ENCODE measurements at regions not wholly inside any gene's neighbourhood (a gene's known extent, or its start where the extent isn't known, plus 50 kb on each side); places are given as distances from the start of the nearest gene placed in this dataset.
"Not testable (repeated sequence)": the region's sequence is repeated elsewhere in the genome, so short reads cannot be mapped to it uniquely, and the experiment has no call there.

DNA sequence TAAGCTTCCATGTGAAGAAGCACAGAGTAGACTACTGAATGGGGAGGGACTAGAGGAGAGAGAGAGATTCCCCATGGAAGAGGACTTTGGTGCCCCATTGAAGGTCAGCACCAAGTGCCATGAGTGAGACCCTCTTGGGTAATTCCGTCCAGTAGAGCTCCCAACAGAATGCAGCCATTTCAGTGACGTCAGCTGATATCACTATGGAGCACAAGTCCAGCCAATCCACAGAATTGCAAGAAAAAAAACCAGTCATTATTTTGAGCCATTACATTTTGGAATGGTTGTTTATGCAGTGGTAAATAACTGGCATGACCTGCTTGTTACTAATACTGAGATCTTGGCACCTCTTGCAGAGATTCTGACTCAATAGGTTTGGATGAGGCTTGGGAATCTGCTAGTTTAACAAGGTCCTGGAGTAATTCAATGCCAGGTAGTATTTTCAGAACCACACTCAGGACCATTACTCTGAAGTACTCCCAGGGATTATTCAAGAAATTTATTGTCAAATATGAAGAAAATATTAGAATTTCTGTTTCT lies 52.6 kb upstream of the SP8 start:
- no peak for DNase-seq

DNA sequence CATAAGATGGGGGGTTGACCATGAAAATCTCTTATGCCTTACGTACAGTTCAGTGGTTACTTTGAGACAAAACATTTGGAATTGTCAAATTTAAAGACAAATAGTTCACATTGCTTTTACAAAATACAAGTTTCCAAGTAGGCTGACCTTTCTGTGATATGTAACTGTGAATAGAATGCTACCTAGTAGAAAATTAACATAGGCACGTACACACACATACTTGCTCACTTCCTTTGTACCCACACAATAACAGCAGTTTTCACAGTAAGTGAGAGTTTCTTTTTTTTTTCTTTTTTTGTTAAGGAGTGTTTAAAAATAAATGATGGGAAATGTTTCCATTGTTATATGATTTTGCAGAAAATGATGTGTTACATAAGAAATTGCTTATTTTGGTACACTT lies 53.3 kb upstream of the SP8 start:
- no peak for DNase-seq

DNA sequence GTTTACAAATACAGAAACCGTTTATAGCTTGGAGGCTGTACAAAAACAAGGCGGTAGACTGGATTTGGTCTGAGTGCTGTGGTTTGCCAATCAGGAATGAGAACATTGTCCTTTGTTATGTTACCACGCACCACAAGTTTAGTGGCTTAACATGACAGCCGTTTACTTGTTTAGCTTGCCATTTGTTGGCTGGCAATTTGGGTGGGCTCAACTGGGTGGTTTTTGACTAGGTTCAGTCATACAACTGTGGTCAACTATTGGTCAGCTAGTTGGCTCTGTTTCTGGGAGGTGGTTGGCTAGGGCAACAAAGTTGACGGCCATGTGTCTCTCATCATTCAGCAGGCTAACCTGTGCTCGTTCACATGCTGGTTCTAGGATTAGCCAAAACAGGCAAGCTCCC lies 60.1 kb upstream of the SP8 start:
- DNase-seq: no peak

DNA sequence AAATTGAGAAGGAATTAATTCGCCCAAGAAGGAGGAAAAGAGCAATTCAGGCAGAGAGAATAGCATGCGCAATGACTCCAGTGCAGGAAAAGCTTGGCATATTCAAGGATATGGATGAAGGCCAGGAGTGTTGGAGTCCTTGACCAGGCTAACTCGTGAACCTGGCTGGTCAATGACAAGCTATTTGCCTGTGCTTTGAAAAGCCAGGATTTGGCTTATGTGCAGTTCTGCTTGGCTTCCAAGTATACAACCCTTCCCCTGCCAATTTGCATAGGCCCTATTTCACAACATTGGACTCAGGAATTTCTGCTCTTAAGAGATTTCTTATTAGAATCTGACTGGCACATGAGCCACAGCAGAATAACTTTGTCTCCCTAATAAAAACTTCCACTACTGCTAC lies 72.3 kb upstream of the SP8 start:
- no peak for DNase-seq

DNA sequence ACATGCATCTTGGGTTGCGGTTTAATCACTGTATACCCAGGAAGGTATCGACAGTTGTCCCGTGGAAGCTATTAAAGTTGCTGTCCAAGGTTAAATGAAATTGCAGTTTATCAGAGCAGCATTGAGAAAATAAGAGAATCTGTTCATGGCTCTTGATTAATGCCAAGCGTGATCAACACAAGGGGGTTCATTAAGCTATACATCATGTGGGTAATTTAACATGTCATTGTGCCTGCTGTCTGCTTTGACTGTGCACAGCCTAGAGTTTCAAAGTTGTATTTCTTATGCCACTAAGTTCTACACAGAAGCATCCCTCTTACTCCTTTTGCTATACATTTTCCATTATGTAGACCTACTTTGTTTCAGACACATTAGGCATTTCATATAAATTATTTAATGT lies 74.8 kb upstream of the SP8 start:
- DNase-seq: no peak

DNA sequence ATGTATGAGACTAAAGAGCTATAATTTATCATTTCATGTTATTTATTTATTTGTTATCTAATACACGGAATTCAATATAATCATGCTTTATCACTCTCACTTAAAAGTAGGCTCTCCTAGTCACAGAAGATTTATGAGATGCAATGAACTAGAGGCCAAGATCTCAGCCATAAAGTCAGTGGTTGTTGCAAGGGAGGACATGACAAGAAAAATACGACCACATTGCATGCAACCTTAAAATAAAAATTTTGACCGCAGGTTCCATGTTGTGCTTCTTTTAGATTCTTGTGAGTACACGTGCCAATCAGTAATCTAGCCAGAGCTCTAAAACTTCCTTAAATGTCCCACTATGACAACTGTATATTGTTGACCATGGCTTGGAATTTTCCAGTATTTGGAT lies 75.9 kb upstream of the SP8 start:
- no peak for DNase-seq

DNA sequence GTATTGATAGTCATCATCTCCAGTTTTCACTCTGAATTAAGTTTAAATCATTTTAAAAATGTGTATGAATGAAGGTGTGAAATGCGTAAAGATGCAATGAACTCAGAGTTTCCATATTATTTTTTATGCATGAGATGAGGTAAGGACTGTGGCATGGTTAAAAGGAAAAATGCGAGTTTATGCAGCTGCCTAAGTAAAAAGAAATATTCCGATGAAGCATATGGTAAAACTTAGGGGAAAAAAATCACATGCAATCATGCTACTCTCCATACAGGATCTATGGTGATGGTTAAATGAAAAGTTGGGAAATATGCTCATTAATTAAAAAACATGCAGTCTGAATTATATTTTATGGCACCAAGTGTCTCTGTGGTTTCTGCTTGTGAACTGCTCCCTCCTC lies 77.5 kb upstream of the SP8 start:
- DNase-seq: no peak

DNA sequence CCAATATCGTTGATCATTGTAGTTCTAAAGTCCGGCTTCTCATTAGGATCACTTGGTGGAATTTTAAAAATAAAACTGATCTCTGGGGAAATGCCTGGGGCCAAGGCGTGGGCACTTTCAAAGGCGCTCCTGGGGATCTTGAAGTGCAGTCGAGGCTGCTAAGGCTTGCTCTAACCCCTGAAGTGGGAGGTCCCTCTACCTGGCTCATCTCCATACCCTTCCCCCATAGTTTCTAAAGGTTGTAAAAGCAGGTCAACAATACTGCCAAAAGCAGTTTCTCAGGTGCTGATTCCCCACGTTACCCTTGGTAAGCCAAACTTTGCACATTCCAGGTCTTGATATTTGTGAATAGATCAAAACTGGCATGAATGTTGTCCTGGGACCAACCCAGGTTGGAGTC lies 79.0 kb upstream of the SP8 start:
- no peak for DNase-seq

DNA sequence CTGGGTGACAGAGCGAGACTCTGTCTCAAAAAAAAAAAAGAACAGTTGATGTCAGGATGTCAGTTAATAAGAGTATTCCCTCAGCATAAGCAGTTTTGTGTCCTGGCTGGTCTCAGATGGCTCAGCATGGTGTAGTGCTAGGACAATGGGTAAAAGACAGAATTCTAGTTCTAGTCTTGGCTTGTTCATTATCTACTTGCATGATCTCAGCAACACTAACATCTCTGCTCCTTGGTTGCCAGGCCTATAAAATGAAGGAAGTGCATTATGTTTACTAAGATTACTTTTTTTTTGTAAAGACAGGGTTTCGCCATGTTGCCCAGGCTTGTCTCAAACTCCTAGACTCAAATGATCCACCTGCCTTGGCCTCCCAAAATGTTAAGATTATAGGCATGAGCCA lies 84.3 kb upstream of the SP8 start:
- no peak for DNase-seq

DNA sequence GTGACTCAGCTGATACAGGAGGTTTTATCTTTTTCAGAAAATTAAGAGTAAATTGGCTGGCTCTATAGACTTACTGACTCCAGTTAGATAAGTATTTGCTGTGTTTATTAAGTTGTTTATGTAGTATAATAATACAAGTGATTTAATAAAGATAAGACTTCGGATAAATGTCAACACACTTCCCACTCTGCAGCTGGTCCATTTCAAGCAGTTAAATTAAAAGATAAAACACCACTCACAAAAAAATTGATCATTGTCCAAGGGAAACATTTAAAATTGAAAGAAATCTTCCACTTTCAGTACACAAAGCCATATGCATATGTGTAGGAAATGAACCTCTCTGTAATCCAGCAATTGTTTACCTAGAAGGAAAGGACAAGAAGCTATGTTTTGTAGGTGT lies 106.1 kb upstream of the SP8 start:
- DNase-seq: no peak

DNA sequence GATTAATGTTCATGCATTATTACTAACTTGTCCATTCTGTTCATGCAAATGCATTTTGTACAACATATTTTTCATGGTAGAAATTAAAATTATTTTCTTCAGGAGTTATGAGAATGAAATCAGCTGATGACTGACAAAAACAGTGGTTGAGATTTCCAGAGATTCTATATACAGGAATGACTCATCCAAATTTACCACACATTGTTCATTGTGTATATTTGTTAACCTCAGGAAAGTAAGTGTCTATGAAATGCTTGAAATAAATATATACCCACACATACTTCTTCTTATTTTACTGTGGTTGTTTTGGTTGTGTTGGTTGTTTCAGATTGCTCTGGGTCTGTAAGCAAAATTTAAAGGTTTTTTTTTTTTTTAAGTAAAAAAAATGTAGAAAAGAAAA lies 108.1 kb upstream of the SP8 start:
- DNase-seq: no peak

DNA sequence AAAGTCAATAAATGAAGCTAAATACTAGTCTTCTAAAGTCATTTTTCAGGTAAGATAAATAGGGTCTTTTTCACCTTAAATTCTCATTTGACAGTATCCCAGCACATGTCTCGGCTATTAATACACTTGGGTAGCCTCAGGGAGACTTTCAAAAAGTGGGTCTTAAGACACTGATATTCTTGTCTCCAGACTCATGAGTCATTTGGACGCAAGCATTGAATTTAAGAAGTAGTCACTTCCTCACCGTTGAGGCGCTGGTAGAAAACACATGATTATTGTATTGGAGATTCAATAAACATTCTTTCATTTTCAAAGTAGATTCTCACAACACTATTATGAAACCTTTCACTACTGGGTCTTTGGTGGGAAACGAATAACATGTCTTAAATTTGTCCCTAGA lies 108.9 kb upstream of the SP8 start:
- no peak for DNase-seq

DNA sequence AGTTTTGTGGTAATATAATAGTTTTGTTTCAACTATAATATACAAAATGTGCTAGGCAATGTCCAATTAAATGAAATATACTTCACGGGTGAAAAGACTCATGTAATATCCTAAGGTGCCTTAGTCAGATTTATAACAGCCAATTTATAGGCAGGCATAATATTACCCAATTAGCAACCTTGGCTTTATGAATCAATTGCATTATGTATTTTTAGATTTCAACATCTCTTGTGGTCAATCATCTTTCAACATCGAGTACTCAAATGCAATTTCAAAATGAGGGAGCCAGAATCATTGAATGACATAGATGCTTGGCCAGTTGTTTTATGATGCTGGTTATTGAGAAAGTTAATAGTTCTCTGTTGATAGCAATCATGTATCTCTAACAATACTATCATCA lies 110.3 kb upstream of the SP8 start:
- DNase-seq: no peak

DNA sequence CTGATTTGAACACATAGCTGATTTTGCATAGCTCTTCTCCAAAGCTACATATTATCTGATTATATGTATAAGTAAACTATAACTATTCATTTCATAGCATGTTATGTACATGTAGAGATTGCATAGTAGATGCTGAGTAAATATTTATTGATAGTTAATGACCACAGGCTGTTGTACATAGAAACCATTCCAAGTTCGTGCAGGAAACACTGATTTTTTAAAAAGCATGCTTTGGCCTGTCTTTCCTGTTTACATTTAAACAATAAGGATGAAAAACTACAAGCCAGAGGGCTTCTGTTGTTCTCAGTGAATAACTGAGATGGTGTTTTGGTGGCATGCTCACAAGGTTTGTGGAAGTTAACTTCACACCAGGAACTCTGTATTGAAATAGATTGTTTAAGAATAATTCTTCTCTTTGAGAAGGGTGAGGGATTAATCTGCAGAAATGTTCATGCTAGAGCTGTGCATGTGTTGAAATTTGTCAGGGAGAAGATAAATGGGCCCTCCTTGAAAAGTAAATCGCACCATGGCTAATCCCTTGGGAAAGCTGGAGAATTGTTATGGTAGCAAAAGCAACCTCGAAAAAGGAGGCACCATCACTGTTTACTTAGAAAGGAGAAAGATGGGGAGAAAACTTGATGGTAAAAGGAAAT lies 120.2 kb upstream of the SP8 start:
- no peak for DNase-seq

DNA sequence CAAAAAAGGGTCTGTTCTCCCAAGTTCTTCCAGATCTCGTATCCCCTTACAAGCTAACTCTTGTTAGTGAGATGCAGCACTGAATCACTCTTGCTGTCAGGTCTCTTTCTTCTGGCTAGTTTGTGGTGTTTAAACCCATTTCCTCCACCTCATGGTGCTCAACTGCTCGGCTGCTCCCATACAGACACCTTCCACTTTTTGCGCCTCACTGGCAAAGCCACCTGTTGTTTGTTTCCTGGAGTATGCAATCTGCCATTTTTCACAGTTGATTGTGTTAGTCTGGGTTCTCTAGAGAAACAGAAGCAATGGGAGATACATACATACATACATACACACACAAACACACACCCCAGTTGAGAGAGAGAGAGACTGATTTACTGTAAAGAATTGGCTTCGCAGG lies 124.4 kb upstream of the SP8 start:
- no peak for DNase-seq

DNA sequence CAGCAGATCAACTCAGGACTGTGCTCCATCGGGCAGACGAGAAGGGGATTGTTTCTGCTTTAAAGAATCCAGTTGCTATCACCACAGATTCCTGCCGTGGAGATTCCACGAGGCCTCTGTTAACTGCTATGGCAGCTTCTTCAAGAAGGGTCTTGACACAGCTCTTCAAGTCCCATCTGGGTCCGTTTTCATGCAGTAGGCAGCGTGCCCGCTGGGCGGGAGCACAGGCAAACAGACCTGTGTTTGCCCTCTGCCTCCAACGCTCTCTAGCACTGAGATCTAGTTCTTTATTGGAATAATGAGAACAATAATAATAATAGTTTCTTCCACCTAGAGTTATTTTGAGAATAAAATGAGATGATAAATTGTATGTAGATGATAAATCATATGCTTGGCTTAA lies 127.2 kb upstream of the SP8 start:
- no peak for DNase-seq

DNA sequence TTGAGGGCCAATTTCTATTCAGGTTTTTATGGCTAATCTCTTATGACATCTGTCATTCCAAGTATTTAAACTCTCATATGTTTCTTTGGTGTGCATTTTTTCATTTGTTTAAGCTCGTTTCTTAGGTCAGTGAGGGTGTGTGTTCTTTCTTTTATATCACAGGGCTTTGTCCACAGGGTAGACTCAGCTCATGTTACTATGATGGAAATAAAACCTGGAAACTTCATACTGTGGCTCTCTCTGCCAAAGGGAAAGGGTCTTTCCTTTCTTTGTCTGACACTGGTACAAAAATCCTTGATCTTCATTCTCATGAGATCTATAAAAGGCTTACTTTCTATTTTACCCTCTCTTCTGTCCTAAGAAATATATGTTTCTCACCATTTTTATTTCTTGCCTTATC lies 129.6 kb upstream of the SP8 start:
- no peak for DNase-seq

DNA sequence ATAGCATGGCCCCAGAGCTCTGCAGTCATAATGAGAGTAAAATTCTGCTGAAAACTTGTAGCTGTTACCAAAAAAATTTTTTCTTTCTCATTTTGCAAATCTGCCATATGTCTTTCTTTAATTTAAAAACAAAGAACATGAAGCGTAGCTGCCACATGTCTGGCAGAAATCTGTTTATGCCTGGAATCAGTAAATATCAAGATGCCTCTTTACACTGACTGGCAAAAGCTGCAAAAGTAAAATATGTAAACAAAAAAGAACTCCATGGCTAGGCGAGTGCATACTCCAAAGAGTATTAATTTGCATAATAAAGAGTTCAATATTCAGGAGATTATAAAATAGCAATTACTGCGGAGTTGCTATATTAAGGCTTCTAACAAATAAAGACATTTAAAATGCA lies 130.9 kb upstream of the SP8 start:
- DNase-seq: no peak

DNA sequence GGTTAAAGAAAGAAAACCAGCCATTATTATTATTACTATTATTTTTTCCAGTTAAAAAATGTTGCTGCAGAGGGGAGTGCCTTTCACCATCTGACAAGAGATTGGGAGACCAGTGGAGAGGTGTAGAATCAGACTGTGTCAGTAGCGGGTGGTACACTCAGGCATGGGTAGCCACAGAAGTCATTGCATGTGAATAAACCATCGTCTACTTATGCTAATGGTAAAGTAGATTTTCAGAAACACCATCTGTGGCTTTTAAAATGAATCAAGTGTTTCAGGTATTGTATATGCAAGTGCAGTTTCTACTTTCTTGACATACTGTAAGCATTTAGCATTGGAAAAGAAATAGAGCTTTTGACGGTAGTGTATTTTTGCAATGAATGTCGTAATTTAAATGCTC lies 131.5 kb upstream of the SP8 start:
- DNase-seq: no peak

DNA sequence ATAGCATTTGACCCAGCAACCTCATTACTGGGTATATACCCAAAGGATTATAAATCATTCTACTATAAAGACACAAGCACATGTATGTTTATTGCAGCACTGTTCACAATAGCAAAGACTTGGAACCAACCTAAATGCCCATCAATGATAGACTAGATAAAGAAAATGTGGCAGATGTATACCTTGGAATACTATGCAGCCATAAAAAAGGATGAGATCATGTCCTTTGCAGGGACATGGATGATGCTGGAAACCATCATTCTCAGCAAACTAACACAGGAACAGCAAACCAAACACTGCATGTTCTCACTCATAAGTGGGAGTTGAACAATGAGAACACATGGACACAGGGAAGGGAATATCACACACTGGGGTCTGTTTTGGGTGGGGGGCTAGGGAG lies 140.5 kb upstream of the SP8 start:
- DNase-seq: not testable (repeated sequence)

DNA sequence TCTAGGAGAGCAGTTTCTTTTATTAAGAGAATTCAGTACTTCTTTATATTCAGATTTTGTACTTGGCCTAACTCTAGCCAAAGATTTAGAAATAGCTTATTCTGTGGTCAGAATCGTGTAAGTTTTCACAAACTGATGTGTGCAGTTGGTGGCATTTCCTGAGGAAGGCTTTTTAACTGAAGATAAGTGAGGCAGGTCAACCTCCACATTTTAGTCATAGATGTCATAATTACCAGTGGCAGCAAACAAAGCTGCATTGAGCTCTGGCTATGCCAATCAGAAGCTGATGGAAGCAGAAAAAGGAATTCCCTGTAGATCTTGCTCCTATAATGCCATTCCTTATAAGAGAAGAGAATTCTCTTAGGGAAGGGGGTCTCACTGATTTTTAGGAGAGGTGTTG lies 141.3 kb upstream of the SP8 start:
- no peak for DNase-seq

DNA sequence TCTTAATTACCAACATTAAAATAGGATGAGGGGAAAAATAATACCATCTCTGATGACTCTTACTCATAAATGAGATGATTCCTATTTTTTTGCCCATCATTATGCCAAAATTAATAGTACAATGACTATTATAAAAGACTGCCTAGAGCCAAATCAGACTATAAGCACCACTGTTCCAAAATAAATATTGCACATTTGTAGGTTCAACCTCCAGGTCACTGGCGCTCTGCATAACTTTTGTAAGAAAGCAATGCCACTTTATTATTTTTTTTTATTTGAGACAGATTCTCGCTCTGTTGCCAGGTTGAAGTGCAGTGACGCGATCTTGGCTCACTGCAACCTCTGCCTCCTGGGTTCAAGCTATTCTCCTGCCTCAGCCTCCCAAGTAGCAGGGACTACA lies 142.5 kb upstream of the SP8 start:
- no peak for DNase-seq

DNA sequence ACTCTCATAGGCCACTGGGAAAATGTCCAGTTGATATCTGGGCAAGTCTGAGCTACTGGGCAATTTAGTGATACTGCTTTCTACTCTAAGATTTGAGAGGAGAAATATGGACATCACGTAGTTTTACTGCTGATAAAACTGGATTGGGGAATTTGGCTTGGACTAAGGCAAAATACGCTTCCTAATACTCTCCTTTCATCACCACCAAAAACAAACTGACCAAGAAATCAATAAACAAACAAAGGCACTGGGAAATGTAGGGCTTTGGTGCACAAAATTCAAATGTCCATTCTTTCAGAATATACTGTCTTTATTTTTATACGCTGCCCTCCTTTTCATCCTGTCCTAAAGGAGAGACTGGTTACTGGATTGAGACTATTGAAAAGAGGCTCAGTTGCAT lies 145.1 kb upstream of the SP8 start:
- no peak for DNase-seq

DNA sequence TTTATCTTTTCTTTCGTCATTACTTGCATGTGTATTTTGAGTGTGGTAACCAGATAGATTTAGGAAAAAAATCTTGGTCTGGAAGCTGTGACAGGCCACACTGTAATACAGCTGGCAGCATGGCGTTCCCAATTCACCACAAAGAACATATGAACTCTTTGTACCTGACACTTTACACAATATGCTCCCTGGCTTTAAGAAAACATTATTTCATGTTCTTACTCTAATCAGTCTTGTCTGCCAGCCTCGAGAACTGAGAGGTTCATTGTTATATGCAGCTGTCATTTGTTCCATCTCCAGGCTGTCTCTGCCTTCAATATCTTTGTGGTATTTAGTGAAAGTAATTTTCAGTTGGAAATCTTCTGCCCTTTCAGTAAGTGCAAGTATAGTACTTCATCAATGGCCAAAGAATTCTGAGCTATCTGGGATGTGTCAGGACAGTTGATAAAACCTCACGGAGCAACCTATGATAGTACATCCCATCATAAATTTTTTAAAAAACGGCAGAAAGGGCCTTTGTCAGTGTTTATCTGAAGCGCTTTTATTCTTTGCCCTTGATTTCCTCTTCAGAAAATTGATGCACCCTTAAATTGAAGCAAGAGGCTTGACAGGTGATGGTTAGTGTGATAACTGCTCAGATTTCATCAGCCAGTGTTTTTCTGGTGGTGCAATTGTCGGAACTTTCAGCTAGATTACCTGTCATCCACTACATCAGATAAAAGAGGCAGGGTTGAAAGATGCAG lies 146.3 kb upstream of the SP8 start:
- no peak for DNase-seq

DNA sequence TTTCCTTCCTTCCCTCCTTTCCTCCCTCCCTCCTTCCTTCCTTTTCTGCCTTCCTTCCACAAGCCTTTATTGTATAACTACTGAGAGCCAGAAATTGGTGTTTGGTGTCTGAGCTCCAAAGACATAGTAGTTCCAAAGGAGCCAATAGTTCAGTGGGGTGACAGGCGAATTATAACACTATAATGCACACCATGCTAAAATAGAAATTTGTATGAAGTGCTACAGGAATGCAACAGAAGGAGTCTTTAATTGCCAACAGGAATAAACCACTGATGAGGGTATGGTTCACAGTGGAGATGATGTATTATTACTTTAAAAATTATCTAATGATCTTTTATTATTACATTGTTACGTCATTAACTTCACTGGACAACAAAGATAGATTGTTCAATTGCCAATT lies 158.8 kb upstream of the SP8 start:
- no peak for DNase-seq
